B cell (primary cell): ENCODE measurements at regions not wholly inside any gene's neighbourhood (a gene's known extent, or its start where the extent isn't known, plus 50 kb on each side); places are given as distances from the start of the nearest gene placed in this dataset.

ENCODE experiments used
- ATAC-seq: fragments of 200-7000 bp; cut with Tn5 transposase; one replicate; pipeline ENCODE4 v1.10.0; 2021; ENCODE audit warnings: low read depth, mild to moderate bottlenecking, moderate number of reproducible peaks, moderate library complexity
- CTCF ChIA-PET: fragments of 350-600 bp; sonication (Branson Sonifier 250); formaldehyde crosslinking; loops from one replicate; lab custom pipeline; 2021; ENCODE audit warnings: antibody characterized with exemption, inconsistent platforms; lab: Charles Lee
- POLR2A ChIA-PET: fragments of 350-600 bp; sonication (Branson Sonifier 250); formaldehyde crosslinking; loops from one replicate; lab custom pipeline; 2021; ENCODE audit warnings: antibody characterized with exemption; lab: Charles Lee
- DNase-seq: peaks from one replicate; pipeline ENCODE4 v3.0.0; 2013
- H2AFZ ChIP-seq: 2 replicates; pipeline ENCODE4 v1.6.1; 2012; ENCODE audit warnings: mild to moderate bottlenecking, low read depth, low read length; ENCODE audit not compliant: insufficient read depth, poor library complexity, severe bottlenecking
- H3K27ac ChIP-seq, 2 donors: 1 replicate in 1 of 2; 2 replicates in 1 of 2; pipeline ENCODE4 v1.5.1; 2012 to 2013; ENCODE audit warnings: low read length in 2 of 2, mild to moderate bottlenecking in 2 of 2, moderate library complexity in 1 of 2
- H3K27me3 ChIP-seq, 4 experiments: fragments of 200-600 bp in 1 of 4; sonication (generic) in 1 of 4; replicated peaks in 1 of 4; 1 replicate in 2 of 4; 2 replicates in 2 of 4; pipeline versions ENCODE4 v1.6.1 to v1.7.0; 2013 to 2016; ENCODE audit warnings: low read length in 3 of 4, mild to moderate bottlenecking in 2 of 4, mixed read lengths in 1 of 4, moderate library complexity in 1 of 4; ENCODE audit not compliant: insufficient read depth in 4 of 4, control insufficient read depth in 3 of 4; ENCODE audit errors: control extremely low read depth in 1 of 4
- H3K36me3 ChIP-seq, 2 experiments: replicated peaks in 1 of 2; 1 replicate in 1 of 2; 2 replicates in 1 of 2; pipeline versions ENCODE4 v1.6.1 to v1.7.1; 2013; ENCODE audit warnings: low read length in 1 of 2; ENCODE audit not compliant: insufficient read depth in 2 of 2, control insufficient read depth in 1 of 2; ENCODE audit errors: control extremely low read depth in 1 of 2, extremely low read depth in 1 of 2
- H3K4me1 ChIP-seq, 2 donors: fragments of 200-600 bp in 1 of 2; sonication (generic) in 1 of 2; 1 replicate in 1 of 2; 2 replicates in 1 of 2; pipeline versions ENCODE4 v1.5.1 to v1.6.1; 2013 to 2017; ENCODE audit warnings: low read length in 2 of 2; ENCODE audit not compliant: control insufficient read depth in 2 of 2, insufficient read depth in 2 of 2
- H3K4me2 ChIP-seq: replicated peaks from 2 replicates; pipeline ENCODE3; 2012; ENCODE audit warnings: mild to moderate bottlenecking, low read depth, low read length; ENCODE audit not compliant: poor library complexity, severe bottlenecking
- H3K4me3 ChIP-seq, 5 experiments: fragments of 200-600 bp in 1 of 5; sonication (generic) in 1 of 5; 1 replicate in 3 of 5; 2 replicates in 2 of 5; pipeline versions ENCODE4 v1.5.1 to v1.7.0; 2011 to 2016; ENCODE audit warnings: low read length in 4 of 5, mild to moderate bottlenecking in 4 of 5, low read depth in 2 of 5, control low read depth in 1 of 5, moderate library complexity in 1 of 5; ENCODE audit not compliant: insufficient read depth in 1 of 5; ENCODE audit errors: control extremely low read depth in 1 of 5, extremely low read depth in 1 of 5
- H3K79me2 ChIP-seq: fragments of 200-600 bp; sonication (generic); one replicate; pipeline ENCODE4 v1.6.0; 2016; ENCODE audit warnings: low read length; ENCODE audit not compliant: control insufficient read depth, insufficient read depth
- H3K9ac ChIP-seq: fragments of 200-600 bp; sonication (generic); 2 replicates; pipeline ENCODE4 v1.6.1; 2017; ENCODE audit warnings: mild to moderate bottlenecking, low read length, moderate library complexity
- H3K9me3 ChIP-seq, 3 donors: one replicate each; pipeline versions ENCODE4 v1.6.1 to v1.7.1; 2013; ENCODE audit warnings: low read length in 2 of 3; ENCODE audit not compliant: control insufficient read depth in 2 of 3, insufficient read depth in 1 of 3; ENCODE audit errors: control extremely low read depth in 1 of 3
- H4K20me1 ChIP-seq: 2 replicates; pipeline ENCODE4 v1.6.0; 2012; ENCODE audit warnings: mild to moderate bottlenecking, low read length; ENCODE audit not compliant: insufficient read depth, control insufficient read depth, poor library complexity, severe bottlenecking
- H3K27ac Mint-ChIP-seq: one replicate; pipeline ENCODE4 v1.8.0; 2021; ENCODE audit warnings: mixed read lengths
- H3K27me3 Mint-ChIP-seq: one replicate; pipeline ENCODE4 v1.8.0; 2021; ENCODE audit warnings: mixed read lengths
- H3K4me1 Mint-ChIP-seq: one replicate; pipeline ENCODE4 v1.8.0; 2021; ENCODE audit warnings: mixed read lengths
- H3K4me3 Mint-ChIP-seq: one replicate; pipeline ENCODE4 v1.8.0; 2021; ENCODE audit warnings: mixed read lengths
- H3K9me3 Mint-ChIP-seq: one replicate; pipeline ENCODE4 v1.8.0; 2022; ENCODE audit warnings: mixed read lengths; ENCODE audit not compliant: insufficient read depth
- EZH2 ChIP-seq: IDR thresholded peaks from 2 replicates; pipeline ENCODE4 v1.6.1; 2012; ENCODE audit warnings: borderline replicate concordance, low read depth, mild to moderate bottlenecking, moderate library complexity, low read length; ENCODE audit not compliant: insufficient read depth, poor library complexity, severe bottlenecking
- WGBS: methylation state at CpG from one replicate; pipeline ENCODE4 v1.1.5; 2013; ENCODE audit warnings: missing lambda C conversion rate; ENCODE audit not compliant: insufficient coverage; 5-methylcytosine and 5-hydroxymethylcytosine counted together
- intact Hi-C: fragments of 100-400 bp; cut with micrococcal nuclease; formaldehyde crosslinking; loops from one replicate; pipeline ENCODE4 v1.10.0; 2022
- TF ChIP-seq, protein P1 (sequence below): fragments of 200-600 bp; IDR thresholded peaks from one replicate; pipeline ENCODE4 v1.8.0; 2022; ENCODE audit warnings: antibody characterized with exemption, mild to moderate bottlenecking

GRCh38 chr13:79910875-79911540 lies 429.9 kb downstream of the SPRY2 start:
- Mint-ChIP-seq H3K27ac (no peak overlapping the region), H3K27me3 (no peaks in the 10 kb centered on the region), H3K9me3 (no peaks in the 10 kb centered on the region), H3K4me3 (no peak overlapping the region), H3K4me1 (no peaks in the 10 kb centered on the region)
- 84% methylated on average over 3 of the region's 5 CpGs for WGBS
- ChIA-PET CTCF (no interaction called here), POLR2A (no interaction called here)
- H4K20me1 ChIP-seq: no peaks in the 10 kb centered on the region
- no peak overlapping the region for H2AFZ ChIP-seq
- H3K27me3 ChIP-seq: no peaks in the 10 kb centered on the region
- no peak overlapping the region for H3K4me3 ChIP-seq
- H3K36me3 ChIP-seq: no peaks in the 10 kb centered on the region
- intact Hi-C loops: no loop called here
- H3K27ac ChIP-seq: no peak overlapping the region
- no peaks in the 10 kb centered on the region for H3K9me3 ChIP-seq
- H3K9ac ChIP-seq: no peak overlapping the region
- no peaks in the 10 kb centered on the region for H3K79me2 ChIP-seq
- H3K4me2 ChIP-seq: no peak overlapping the region
- no peaks in the 10 kb centered on the region for H3K4me1 ChIP-seq
- no peak for DNase-seq
- TF ChIP-seq, protein P1, sequence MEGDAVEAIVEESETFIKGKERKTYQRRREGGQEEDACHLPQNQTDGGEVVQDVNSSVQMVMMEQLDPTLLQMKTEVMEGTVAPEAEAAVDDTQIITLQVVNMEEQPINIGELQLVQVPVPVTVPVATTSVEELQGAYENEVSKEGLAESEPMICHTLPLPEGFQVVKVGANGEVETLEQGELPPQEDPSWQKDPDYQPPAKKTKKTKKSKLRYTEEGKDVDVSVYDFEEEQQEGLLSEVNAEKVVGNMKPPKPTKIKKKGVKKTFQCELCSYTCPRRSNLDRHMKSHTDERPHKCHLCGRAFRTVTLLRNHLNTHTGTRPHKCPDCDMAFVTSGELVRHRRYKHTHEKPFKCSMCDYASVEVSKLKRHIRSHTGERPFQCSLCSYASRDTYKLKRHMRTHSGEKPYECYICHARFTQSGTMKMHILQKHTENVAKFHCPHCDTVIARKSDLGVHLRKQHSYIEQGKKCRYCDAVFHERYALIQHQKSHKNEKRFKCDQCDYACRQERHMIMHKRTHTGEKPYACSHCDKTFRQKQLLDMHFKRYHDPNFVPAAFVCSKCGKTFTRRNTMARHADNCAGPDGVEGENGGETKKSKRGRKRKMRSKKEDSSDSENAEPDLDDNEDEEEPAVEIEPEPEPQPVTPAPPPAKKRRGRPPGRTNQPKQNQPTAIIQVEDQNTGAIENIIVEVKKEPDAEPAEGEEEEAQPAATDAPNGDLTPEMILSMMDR: no peak
- no peak for TF ChIP-seq EZH2
- no peak for ATAC-seq

DNA sequence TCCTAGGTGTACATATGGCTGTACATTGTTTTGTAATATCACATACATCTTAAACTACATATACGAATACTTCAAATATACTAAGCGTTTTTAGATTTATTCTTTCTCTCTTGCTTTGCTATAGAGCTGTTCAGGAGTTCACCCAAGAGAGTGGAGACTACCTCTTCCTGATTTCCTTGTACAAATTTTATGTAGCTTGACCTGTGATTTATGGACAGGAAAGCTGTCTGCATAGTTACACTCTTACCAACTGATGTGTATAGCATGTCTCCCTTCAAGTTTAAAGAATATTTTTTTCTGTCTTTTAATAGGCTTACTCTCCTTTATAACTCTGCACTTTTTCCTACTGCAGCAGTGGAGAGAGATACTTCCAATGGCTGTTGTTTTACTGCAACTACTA lies 428.7 kb downstream of the NDFIP2 start:
- H4K20me1 ChIP-seq: no peaks in the 10 kb centered on the region
- no peaks in the 10 kb centered on the region for H3K9me3 Mint-ChIP-seq
- no peaks in the 10 kb centered on the region for H3K4me1 Mint-ChIP-seq
- H3K4me1 ChIP-seq: no peaks in the 10 kb centered on the region
- no peaks in the 10 kb centered on the region for H3K27me3 ChIP-seq
- H3K4me3 Mint-ChIP-seq: no peak overlapping the region
- H3K36me3 ChIP-seq: no peaks in the 10 kb centered on the region
- no CpG with 5 or more reads among the region's 2 CpGs for WGBS
- DNase-seq: no peak
- no peak overlapping the region for H3K27ac Mint-ChIP-seq
- TF ChIP-seq EZH2: no peak
- TF ChIP-seq, protein P1: no peak
- CTCF ChIA-PET: no interaction called here
- H3K9me3 ChIP-seq: no peaks in the 10 kb centered on the region
- intact Hi-C loops: no loop called here
- H3K27me3 Mint-ChIP-seq: no peaks in the 10 kb centered on the region
- POLR2A ChIA-PET: no interaction called here
- H3K79me2 ChIP-seq: no peaks in the 10 kb centered on the region
- ATAC-seq: no peak
- H3K9ac ChIP-seq: no peak overlapping the region
- H3K4me3 ChIP-seq: no peak overlapping the region
- no peak overlapping the region for H3K27ac ChIP-seq
- no peak overlapping the region for H2AFZ ChIP-seq
- H3K4me2 ChIP-seq: no peak overlapping the region
